Breast epithelium (tissue), 4 donors: ENCODE measurements at regions not wholly inside any gene's neighbourhood (a gene's known extent, or its start where the extent isn't known, plus 50 kb on each side); places are given as distances from the start of the nearest gene placed in this dataset.

Experiments
- DNase-seq, 2 donors: peaks; one replicate each; pipeline ENCODE4 v3.0.0-alpha.2; 2019; ENCODE audit warnings: low spot score in 2 of 2
- H3K27ac ChIP-seq, 2 donors: fragments of 200-600 bp; sonication (generic) in 1 of 2; one replicate each; pipeline ENCODE4 v1.5.1; 2016 to 2019; ENCODE audit warnings: mild to moderate bottlenecking in 1 of 2
- H3K27me3 ChIP-seq, 2 donors: fragments of 200-600 bp; sonication (generic) in 1 of 2; one replicate each; pipeline versions ENCODE4 v1.5.1 to v1.6.0; 2017 to 2019; ENCODE audit warnings: control low read depth in 1 of 2, mild to moderate bottlenecking in 1 of 2
- H3K36me3 ChIP-seq: fragments of 200-600 bp; one replicate; pipeline ENCODE4 v1.5.1; 2019
- H3K4me1 ChIP-seq, 2 donors: fragments of 200-600 bp; sonication (generic); one replicate each; pipeline ENCODE4 v1.5.1; 2016 to 2019; ENCODE audit warnings: control low read depth in 1 of 2
- H3K4me3 ChIP-seq, 3 donors: fragments of 200-600 bp; sonication (generic); 1 replicate in 2 of 3; 2 replicates in 1 of 3; pipeline ENCODE4 v1.5.1; 2016 to 2019; ENCODE audit warnings: mild to moderate bottlenecking in 3 of 3, moderate library complexity in 2 of 3
- H3K9me3 ChIP-seq, 2 donors: fragments of 200-600 bp; sonication (generic) in 1 of 2; one replicate each; pipeline ENCODE4 v1.5.1; 2016 to 2019; ENCODE audit warnings: control low read depth in 1 of 2
- POLR2A ChIP-seq: fragments of 450-650 bp; IDR thresholded peaks from one replicate; pipeline ENCODE4 v1.6.1; 2016; ENCODE audit warnings: antibody characterized with exemption, mild to moderate bottlenecking, moderate library complexity
- POLR2AphosphoS5 ChIP-seq, 3 donors: sonication (generic); formaldehyde crosslinking; IDR thresholded peaks; one replicate each; pipeline ENCODE4 v1.6.1; 2017; ENCODE audit warnings: antibody characterized with exemption in 3 of 3
- intact Hi-C: fragments of 100-400 bp; cut with DNase I; formaldehyde crosslinking; loops from one replicate; pipeline ENCODE4 v1.15.1; 2023; ENCODE audit warnings: low total_unique reads
- TF ChIP-seq, protein P1 (sequence below), 3 donors: fragments of 450-650 bp; IDR thresholded peaks; one replicate each; pipeline ENCODE4 v1.5.1; 2016 to 2017; ENCODE audit warnings: antibody characterized with exemption in 3 of 3, mild to moderate bottlenecking in 3 of 3, moderate library complexity in 3 of 3

DNA sequence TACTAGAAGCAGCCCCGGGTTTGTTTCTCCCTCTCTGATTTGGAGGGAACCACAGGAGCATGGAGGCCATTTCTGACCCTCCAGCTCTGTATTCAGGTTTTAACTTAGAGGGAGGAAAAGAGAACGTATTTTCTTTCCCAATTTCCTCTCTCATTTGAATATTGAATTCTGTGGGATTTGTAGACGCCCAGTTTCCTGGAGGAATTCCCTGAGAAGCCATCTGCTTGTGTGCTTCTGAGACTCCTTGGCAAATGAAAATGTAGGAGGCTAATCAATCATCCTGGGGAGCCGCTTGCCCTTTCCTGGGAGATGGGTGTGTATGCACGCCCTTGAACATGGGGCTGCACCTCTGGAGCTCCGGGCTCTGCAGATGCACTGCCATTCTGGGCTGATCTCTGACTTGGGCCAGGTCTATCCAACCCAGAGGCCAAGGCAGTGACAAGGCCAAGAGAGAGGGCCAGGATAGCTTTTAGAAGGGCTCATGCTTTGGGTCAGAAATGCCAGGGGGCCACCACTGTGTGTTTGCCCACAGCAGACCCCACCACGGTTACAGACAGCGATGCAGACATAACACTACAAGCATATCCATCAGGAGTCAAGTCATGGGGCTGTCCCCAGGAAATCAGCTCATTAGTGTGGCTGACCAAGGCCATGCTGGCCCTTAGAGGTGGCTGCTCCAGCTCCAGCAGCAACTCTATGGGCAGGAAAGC, 174.5 kb downstream of the C5orf15 start:
- no peak overlapping the region for H3K4me3 ChIP-seq
- TF ChIP-seq, protein P1, sequence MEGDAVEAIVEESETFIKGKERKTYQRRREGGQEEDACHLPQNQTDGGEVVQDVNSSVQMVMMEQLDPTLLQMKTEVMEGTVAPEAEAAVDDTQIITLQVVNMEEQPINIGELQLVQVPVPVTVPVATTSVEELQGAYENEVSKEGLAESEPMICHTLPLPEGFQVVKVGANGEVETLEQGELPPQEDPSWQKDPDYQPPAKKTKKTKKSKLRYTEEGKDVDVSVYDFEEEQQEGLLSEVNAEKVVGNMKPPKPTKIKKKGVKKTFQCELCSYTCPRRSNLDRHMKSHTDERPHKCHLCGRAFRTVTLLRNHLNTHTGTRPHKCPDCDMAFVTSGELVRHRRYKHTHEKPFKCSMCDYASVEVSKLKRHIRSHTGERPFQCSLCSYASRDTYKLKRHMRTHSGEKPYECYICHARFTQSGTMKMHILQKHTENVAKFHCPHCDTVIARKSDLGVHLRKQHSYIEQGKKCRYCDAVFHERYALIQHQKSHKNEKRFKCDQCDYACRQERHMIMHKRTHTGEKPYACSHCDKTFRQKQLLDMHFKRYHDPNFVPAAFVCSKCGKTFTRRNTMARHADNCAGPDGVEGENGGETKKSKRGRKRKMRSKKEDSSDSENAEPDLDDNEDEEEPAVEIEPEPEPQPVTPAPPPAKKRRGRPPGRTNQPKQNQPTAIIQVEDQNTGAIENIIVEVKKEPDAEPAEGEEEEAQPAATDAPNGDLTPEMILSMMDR (IDR thresholded peaks at IDR 0.05): no peak
- no peak for TF ChIP-seq POLR2AphosphoS5 (IDR thresholded peaks at IDR 0.05)
- no peak for TF ChIP-seq POLR2A
- H3K27me3 ChIP-seq: no peaks in the 10 kb centered on the region
- H3K36me3 ChIP-seq: no peaks in the 10 kb centered on the region
- no peak for DNase-seq
- intact Hi-C loops: no loop called here
- no peaks in the 10 kb centered on the region for H3K9me3 ChIP-seq
- H3K4me1 ChIP-seq: no peaks in the 10 kb centered on the region
- no peak overlapping the region for H3K27ac ChIP-seq

DNA sequence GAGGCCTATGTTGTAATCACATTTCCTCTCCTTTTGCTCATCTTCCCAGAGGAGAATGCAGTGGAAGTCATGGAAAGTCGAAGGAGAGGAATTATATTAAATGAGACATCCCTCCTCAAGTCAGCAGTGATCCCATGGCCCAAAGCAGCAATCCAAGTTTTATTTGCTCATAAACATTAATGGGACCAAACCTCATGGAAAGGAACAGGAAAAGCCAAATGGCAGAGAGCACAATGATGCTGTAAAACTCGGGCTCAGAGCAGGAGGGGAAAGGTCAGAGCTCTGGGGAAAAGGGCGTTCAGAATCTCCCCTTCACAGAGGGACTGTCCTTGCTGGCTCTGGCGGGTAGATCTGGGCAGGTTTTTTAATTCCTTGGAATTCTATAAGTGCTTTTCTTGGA, 175.8 kb downstream of the C5orf15 start:
- TF ChIP-seq POLR2A: no peak
- no peak for TF ChIP-seq POLR2AphosphoS5 (IDR thresholded peaks at IDR 0.05)
- TF ChIP-seq, protein P1 (IDR thresholded peaks at IDR 0.05): no peak
- Histone ChIP-seq H3K9me3 (no peaks in the 10 kb centered on the region), H3K4me3 (no peak overlapping the region), H3K27me3 (no peaks in the 10 kb centered on the region), H3K4me1 (no peaks in the 10 kb centered on the region), H3K27ac (no peak overlapping the region), H3K36me3 (no peaks in the 10 kb centered on the region)
- no peak for DNase-seq
- intact Hi-C loops: no loop called here

DNA sequence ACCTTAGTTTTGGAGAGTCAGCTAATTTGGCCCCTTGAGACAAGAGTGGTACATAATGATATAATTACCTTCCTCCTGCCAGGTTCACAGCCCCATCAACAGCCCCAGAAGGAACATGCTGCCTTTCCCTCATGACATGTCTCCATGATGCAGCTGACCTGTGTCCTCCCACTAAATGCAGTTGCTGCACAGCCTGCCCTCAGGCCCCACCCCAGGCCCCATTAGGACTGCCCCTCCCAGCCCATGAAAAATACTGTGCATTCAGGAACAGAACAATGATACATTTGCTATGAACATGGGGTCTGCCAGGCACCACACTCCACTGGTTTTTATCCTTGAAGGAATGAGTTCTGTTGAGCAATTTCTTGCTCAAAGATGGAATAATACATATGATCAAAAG, 176.4 kb downstream of the C5orf15 start:
- DNase-seq: no peak
- intact Hi-C loops: no loop called here
- TF ChIP-seq, protein P1 (IDR thresholded peaks at IDR 0.05): no peak
- TF ChIP-seq POLR2A (no peak), POLR2AphosphoS5 (IDR thresholded peaks at IDR 0.05) (no peak)
- Histone ChIP-seq H3K27me3 (no peaks in the 10 kb centered on the region), H3K4me1 (no peaks in the 10 kb centered on the region), H3K36me3 (no peaks in the 10 kb centered on the region), H3K27ac (no peak overlapping the region), H3K4me3 (no peak overlapping the region), H3K9me3 (no peaks in the 10 kb centered on the region)

DNA sequence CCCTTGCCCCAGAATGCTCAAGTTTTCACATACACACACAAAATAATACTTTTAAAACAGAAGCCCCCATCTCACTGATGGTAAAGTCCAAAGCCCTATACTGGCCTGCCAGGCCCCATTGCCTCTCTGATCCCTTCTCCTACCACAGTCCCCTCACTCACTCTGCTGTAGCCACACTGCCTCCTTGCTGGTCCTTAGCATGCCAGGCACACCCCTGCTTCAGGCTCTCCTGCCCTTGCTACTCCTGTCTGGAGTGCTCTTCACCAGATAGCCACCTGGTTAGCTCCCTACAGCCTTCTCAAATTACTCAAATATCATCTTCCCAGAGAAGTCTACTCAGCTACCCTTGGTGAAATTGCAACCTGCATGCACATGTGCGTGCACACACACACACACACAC, 177.5 kb downstream of the C5orf15 start:
- Histone ChIP-seq H3K4me1 (no peaks in the 10 kb centered on the region), H3K9me3 (no peaks in the 10 kb centered on the region), H3K36me3 (no peaks in the 10 kb centered on the region), H3K27ac (no peak overlapping the region), H3K27me3 (no peaks in the 10 kb centered on the region), H3K4me3 (no peak overlapping the region)
- intact Hi-C loops: no loop called here
- TF ChIP-seq POLR2A (no peak), POLR2AphosphoS5 (IDR thresholded peaks at IDR 0.05) (no peak)
- TF ChIP-seq, protein P1 (IDR thresholded peaks at IDR 0.05): no peak
- no peak for DNase-seq

DNA sequence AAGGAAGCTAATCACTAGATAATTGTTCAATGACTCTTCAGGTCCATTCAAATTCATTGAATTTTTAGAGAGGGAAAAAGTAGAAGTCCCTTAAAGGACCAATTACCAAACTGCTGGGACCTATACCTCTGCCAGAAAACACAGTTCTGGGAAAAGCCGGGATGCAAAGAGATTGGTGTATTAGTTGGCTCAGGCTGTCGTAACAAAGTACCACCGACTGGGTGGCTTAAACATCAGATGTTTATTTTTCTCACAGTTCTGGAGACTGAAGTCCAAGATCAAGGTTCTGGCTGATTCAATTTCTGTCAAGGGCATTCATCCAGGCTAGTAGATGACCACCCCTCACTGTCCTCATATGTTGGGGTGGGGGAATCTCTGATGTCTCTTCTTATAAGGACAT, 177.1 kb upstream of the FSTL4 start:
- Histone ChIP-seq H3K4me1 (no peaks in the 10 kb centered on the region), H3K9me3 (no peaks in the 10 kb centered on the region), H3K4me3 (no peak overlapping the region), H3K27ac (no peak overlapping the region), H3K36me3 (no peaks in the 10 kb centered on the region), H3K27me3 (peaks cover 0 to 3% of the 10 kb centered on the region in 2 donors)
- no peak for DNase-seq
- intact Hi-C loops: no loop called here
- TF ChIP-seq, protein P1 (IDR thresholded peaks at IDR 0.05): no peak
- TF ChIP-seq POLR2AphosphoS5 (IDR thresholded peaks at IDR 0.05) (no peak), POLR2A (no peak)
